HepG2 (cell line): ENCODE measurements at regions not wholly inside any gene's neighbourhood (a gene's known extent, or its start where the extent isn't known, plus 50 kb on each side); places are given as distances from the start of the nearest gene placed in this dataset.
A peak's percentile ranks its signal among the peaks of the same experiment; 100 is the strongest.

Experiments used
- ATAC-seq: fragments of 200-7000 bp; cut with Tn5 transposase; 3 replicates; pipeline ENCODE4 v1.9.1; 2020; ENCODE audit warnings: mild to moderate bottlenecking, moderate library complexity
- BruUV-seq: library from RNA; stranded (reverse); fragments of 400-500 nt; replicated peaks from 2 replicates; lab custom pipeline; 2021; lab: Mats Ljungman, UMichigan
- CTCF ChIA-PET: fragments of 300-600 bp; formaldehyde crosslinking; extraction: SDS; loops from one replicate; lab custom pipeline; 2021; ENCODE audit warnings: low total read pairs, inconsistent platforms, low intra/inter-chr PET ratio; lab: Yijun Ruan, JAX
- POLR2A ChIA-PET: fragments of 350-600 bp; sonication (Branson Sonifier 250); formaldehyde crosslinking; loops from one replicate; lab custom pipeline; 2020; ENCODE audit warnings: antibody characterized with exemption, inconsistent platforms; lab: Yijun Ruan, JAX
- DNase-seq: peaks from one replicate; pipeline ENCODE4 v3.0.0-alpha.2; 2015; ENCODE audit warnings: low spot score
- FAIRE-seq: peaks from 3 replicates; lab custom pipeline; 2011; peaks lifted over from hg19 to GRCh38; lab: Jason Lieb, UNC
- H2AFZ ChIP-seq: one replicate; pipeline ENCODE4 v1.6.1; 2011; ENCODE audit warnings: low read length, inconsistent platforms
- H3K27ac ChIP-seq: fragments of 300-600 bp; 3 replicates; pipeline ENCODE4 v1.8.0; 2011; ENCODE audit warnings: mixed run types, mild to moderate bottlenecking, mixed read lengths, low read length, inconsistent platforms; ENCODE audit not compliant: insufficient read depth; ENCODE audit errors: extremely low read length
- H3K27me3 ChIP-seq, 2 experiments: fragments of 200-600 bp in 1 of 2; 2 replicates in 1 of 2; 3 replicates in 1 of 2; pipeline versions ENCODE4 v1.6.0 to v1.8.0; 2011; ENCODE audit warnings: low read length in 2 of 2, mild to moderate bottlenecking in 2 of 2, moderate library complexity in 2 of 2, inconsistent platforms in 1 of 2; ENCODE audit not compliant: insufficient read depth in 2 of 2, control insufficient read depth in 1 of 2
- H3K36me3 ChIP-seq, 2 experiments: fragments of 200-600 bp in 1 of 2; replicated peaks in 1 of 2; 2 replicates in 1 of 2; 3 replicates in 1 of 2; pipeline versions ENCODE4 v1.5.1 to v1.8.0; 2011; ENCODE audit warnings: low read length in 2 of 2, inconsistent platforms in 1 of 2; ENCODE audit not compliant: insufficient read depth in 2 of 2, control insufficient read depth in 1 of 2
- H3K4me1 ChIP-seq: 2 replicates; pipeline ENCODE4 v1.5.1; 2012; ENCODE audit warnings: low read length, inconsistent platforms; ENCODE audit not compliant: insufficient read depth
- H3K4me2 ChIP-seq: 2 replicates; pipeline ENCODE4 v1.6.0; 2011; ENCODE audit warnings: low read depth, low read length, inconsistent platforms
- H3K4me3 ChIP-seq, 3 experiments: fragments of 200-600 bp in 1 of 3; sonication (generic), shearing (Covaris generic) in 1 of 3; replicated peaks in 1 of 3; 2 replicates each; pipeline ENCODE4 v1.5.1; 2011 to 2016; ENCODE audit warnings: low read length in 3 of 3, inconsistent platforms in 2 of 3, low read depth in 2 of 3, mild to moderate bottlenecking in 2 of 3, control low read depth in 1 of 3, mixed read lengths in 1 of 3; ENCODE audit not compliant: insufficient read depth in 1 of 3
- H3K79me2 ChIP-seq: one replicate; pipeline ENCODE4 v1.6.1; 2011; ENCODE audit warnings: low read length, inconsistent platforms; ENCODE audit not compliant: insufficient read depth
- H3K9ac ChIP-seq: 2 replicates; pipeline ENCODE4 v1.6.0; 2011; ENCODE audit warnings: mild to moderate bottlenecking, low read depth, low read length, inconsistent platforms; ENCODE audit not compliant: insufficient read depth
- H3K9me3 ChIP-seq: 2 replicates; pipeline ENCODE4 v1.5.1; 2012; ENCODE audit warnings: mild to moderate bottlenecking, low read length
- H4K20me1 ChIP-seq: 2 replicates; pipeline ENCODE4 v1.6.0; 2011; ENCODE audit warnings: inconsistent platforms, mild to moderate bottlenecking, low read length, moderate library complexity; ENCODE audit not compliant: insufficient read depth
- AGO1 ChIP-seq: fragments of 200-400 bp; formaldehyde crosslinking; IDR thresholded peaks from 2 replicates; pipeline ENCODE4 v1.6.1; 2017; ENCODE audit warnings: mild to moderate bottlenecking, low read depth, low read length, moderate library complexity; ENCODE audit not compliant: poor library complexity, severe bottlenecking
- CSRNP2 ChIP-seq: sonication (generic); formaldehyde crosslinking; conservative IDR thresholded peaks from 2 replicates; pipeline ENCODE4 v1.8.0; 2022; ENCODE audit warnings: low read depth, missing genetic modification reagents
- MTA1 ChIP-seq: sonication (generic); formaldehyde crosslinking; IDR thresholded peaks from 2 replicates; pipeline ENCODE4 v1.4.0; 2020; ENCODE audit warnings: missing genetic modification reagents, mild to moderate bottlenecking, borderline replicate concordance
- PHF5A ChIP-seq: IDR thresholded peaks from one replicate; pipeline ENCODE4 v1.6.1; 2018; ENCODE audit warnings: low read depth, missing genetic modification reagents; ENCODE audit not compliant: unreplicated experiment
- RELA ChIP-seq: sonication (generic); formaldehyde crosslinking; IDR thresholded peaks from 2 replicates; pipeline ENCODE4 v1.4.0; 2020; ENCODE audit warnings: missing genetic modification reagents
- SNAPC2 ChIP-seq: sonication (generic); formaldehyde crosslinking; IDR thresholded peaks from 2 replicates; pipeline ENCODE4 v1.8.1; 2022; ENCODE audit warnings: mild to moderate bottlenecking, missing genetic modification reagents
- SRSF4 ChIP-seq: fragments of 200-400 bp; formaldehyde crosslinking; IDR thresholded peaks from one replicate; pipeline ENCODE4 v1.6.1; 2018; ENCODE audit warnings: mild to moderate bottlenecking, low read depth, low read length, moderate library complexity; ENCODE audit not compliant: poor library complexity, severe bottlenecking
- THAP8 ChIP-seq: sonication (generic); formaldehyde crosslinking; IDR thresholded peaks from 2 replicates; pipeline ENCODE4 v1.5.1; 2020; ENCODE audit warnings: missing genetic modification reagents, mild to moderate bottlenecking, borderline replicate concordance
- ZBTB38 ChIP-seq: sonication (generic); formaldehyde crosslinking; IDR thresholded peaks from 2 replicates; pipeline ENCODE4 v1.5.1; 2020; ENCODE audit warnings: mild to moderate bottlenecking, missing genetic modification reagents
- ZMAT5 ChIP-seq: sonication (generic); formaldehyde crosslinking; IDR thresholded peaks from 2 replicates; pipeline ENCODE4 v1.5.0; 2020; ENCODE audit warnings: mild to moderate bottlenecking, low read depth, missing genetic modification reagents, borderline replicate concordance
- ZNF329 ChIP-seq: sonication (generic); formaldehyde crosslinking; IDR thresholded peaks from 2 replicates; pipeline ENCODE4 v1.9.0; 2021; ENCODE audit warnings: low read depth, mild to moderate bottlenecking, missing genetic modification reagents
- ZNF546 ChIP-seq: sonication (generic); formaldehyde crosslinking; conservative IDR thresholded peaks from 2 replicates; pipeline ENCODE4 v1.8.1; 2023; ENCODE audit warnings: mild to moderate bottlenecking, missing genetic modification reagents
- ZNF569 ChIP-seq: sonication (generic); formaldehyde crosslinking; IDR thresholded peaks from 2 replicates; pipeline ENCODE4 v1.5.0; 2020; ENCODE audit warnings: mild to moderate bottlenecking, missing genetic modification reagents, moderate library complexity, borderline replicate concordance
- ZNF605 ChIP-seq: sonication (generic); formaldehyde crosslinking; IDR thresholded peaks from 2 replicates; pipeline ENCODE4 v1.8.0; 2022; ENCODE audit warnings: mild to moderate bottlenecking, missing genetic modification reagents
- WGBS: methylation state at CpG from one replicate; pipeline ENCODE4 v1.1.6; 2017; ENCODE audit warnings: low lambda C conversion rate; 5-methylcytosine and 5-hydroxymethylcytosine counted together
- in situ Hi-C: cut with HindIII; loops from 2 replicates; pipeline ENCODE4 v1.10.0; 2017; ENCODE audit warnings: low pct_unique_long_range_greater_than_20kb; ENCODE audit not compliant: extremely low pct_ligation_motif_present
- intact Hi-C: fragments of 100-400 bp; cut with micrococcal nuclease; formaldehyde crosslinking; loops from one replicate; pipeline ENCODE4 v1.10.0; 2022; ENCODE audit not compliant: unreplicated experiment

GRCh38 chr10:3865565-3865964, 80.6 kb upstream of the KLF6 start:
- H3K9ac ChIP-seq: no peak overlapping the region

GRCh38 chr10:3861795-3862194, 76.8 kb upstream of the KLF6 start:
- CTCF ChIA-PET: no interaction called here
- 95% methylated on average over 15 of the region's 15 CpGs for WGBS
- FAIRE-seq (no peak), DNase-seq (no peak), ATAC-seq (no peak)
- Histone ChIP-seq H3K27me3 (no peaks in the 10 kb centered on the region), H3K36me3 (no peaks in the 10 kb centered on the region), H3K4me2 (no peak overlapping the region), H3K9ac (no peak overlapping the region), H3K4me3 (no peak overlapping the region), H3K9me3 (no peaks in the 10 kb centered on the region), H3K79me2 (no peaks in the 10 kb centered on the region), H4K20me1 (no peaks in the 10 kb centered on the region), H3K27ac (no peak overlapping the region), H3K4me1 (peaks cover 18% of the 10 kb centered on the region), H2AFZ (no peak overlapping the region)
- POLR2A ChIA-PET: interaction anchor here (1.7 kb wide), 1 partner anchor 77 kb away, joined by 3 read pairs; the partner anchor contains the start of gene KLF6
- BruUV-seq: no TSS peak
- no peak for TF ChIP-seq SRSF4
- TF ChIP-seq CSRNP2 (CRISPR knock-in tag): no peak
- no peak for TF ChIP-seq PHF5A (CRISPR knock-in tag)
- TF ChIP-seq ZBTB38 (CRISPR knock-in tag): peak; percentile 56; the same call in 1 of the 2 replicates
- TF ChIP-seq ZNF569 (CRISPR knock-in tag): no peak
- in situ Hi-C loops (no loop called here), intact Hi-C loops (no loop called here)

More at GRCh38 chr10:3865565-3865964, 80.6 kb upstream of the KLF6 start:
- Histone ChIP-seq H4K20me1 (no peaks in the 10 kb centered on the region), H3K4me1 (peaks cover 20% of the 10 kb centered on the region), H3K4me3 (no peak overlapping the region), H3K9me3 (no peaks in the 10 kb centered on the region), H2AFZ (no peak overlapping the region), H3K27ac (no peak overlapping the region), H3K36me3 (no peaks in the 10 kb centered on the region), H3K27me3 (no peaks in the 10 kb centered on the region), H3K79me2 (no peaks in the 10 kb centered on the region), H3K4me2 (no peak overlapping the region)
- 57% methylated on average over 3 of the region's 3 CpGs for WGBS
- BruUV-seq: no TSS peak
- no peak for ATAC-seq
- no peak for DNase-seq
- POLR2A ChIA-PET: no interaction called here
- intact Hi-C loops: no loop called here
- in situ Hi-C loops: no loop called here
- CTCF ChIA-PET: no interaction called here
- no peak for FAIRE-seq
- no peak for TF ChIP-seq SNAPC2 (CRISPR knock-in tag)
- TF ChIP-seq MTA1 (CRISPR knock-in tag): no peak
- TF ChIP-seq ZMAT5 (CRISPR knock-in tag): no peak
- no peak for TF ChIP-seq RELA (CRISPR knock-in tag)
- TF ChIP-seq THAP8: no peak
- TF ChIP-seq AGO1: no peak
- no peak for TF ChIP-seq ZNF605 (CRISPR knock-in tag)
- no peak for TF ChIP-seq ZNF329 (CRISPR knock-in tag)
- TF ChIP-seq ZNF546 (CRISPR knock-in tag): no peak
- TF ChIP-seq, all 625 proteins: peak for 0
